ENCODE measurements at regions not wholly inside any gene's neighbourhood (a gene's known extent, or its start where the extent isn't known, plus 50 kb on each side); places are given as distances from the start of the nearest gene placed in this dataset.

DNA sequence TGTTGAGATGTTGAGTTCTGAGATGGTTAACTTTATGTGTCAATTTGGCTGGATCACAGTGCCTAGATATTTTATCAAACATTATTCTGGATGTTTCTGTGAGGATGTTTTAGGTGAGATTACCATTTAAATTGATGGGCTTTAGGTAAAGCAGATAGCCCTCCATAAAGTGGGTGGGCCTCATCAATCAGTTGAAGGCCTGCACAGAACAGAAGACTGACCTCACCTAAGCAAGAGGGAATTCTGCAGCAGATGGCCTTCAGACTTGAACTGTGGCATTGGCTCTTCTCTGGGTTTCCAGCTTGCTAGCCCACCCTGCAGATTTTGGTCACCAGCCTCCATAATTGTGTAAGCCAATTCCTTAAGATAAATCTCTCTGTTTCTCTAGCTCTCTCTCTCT is 260.4 kb upstream of the VEPH1 start:
- no peak for FAIRE-seq

DNA sequence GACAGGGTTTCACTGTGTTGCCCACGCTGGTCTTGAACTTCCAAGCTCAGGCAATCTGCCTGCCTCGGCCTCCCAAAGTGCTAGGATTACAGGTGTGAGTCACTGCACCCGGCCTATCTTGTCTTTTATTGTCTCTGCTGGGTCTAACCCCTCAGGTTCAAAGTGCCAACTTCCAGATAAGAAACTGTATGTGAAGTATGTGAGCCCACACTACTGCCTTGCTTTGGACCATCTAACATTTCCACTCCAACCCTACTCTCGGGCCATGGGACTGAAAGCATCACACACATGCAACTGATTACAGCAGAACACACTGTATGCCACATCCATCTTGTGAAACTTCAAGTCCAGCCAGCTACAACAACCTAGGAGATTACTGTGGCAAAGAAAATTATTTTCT is 256.1 kb upstream of the VEPH1 start:
- CTCF ChIA-PET: interaction anchor here (0.6 kb wide), 1 partner anchor 148 kb away, joined by 3 read pairs; no protein-coding TSS in a partner anchor
- 5% methylated on average over 4 of the region's 4 CpGs for WGBS (ENCODE audit: missing lambda C conversion rate)

More for the DNA sequence above, 260.4 kb upstream of the VEPH1 start:
- ChIA-PET CTCF (interaction anchor here (0.8 to 1.1 kb wide), 2 partner anchors 8 to 41 kb away, joined by 4 to 6 read pairs; no protein-coding TSS in a partner anchor), POLR2A (no interaction called here)
- Histone ChIP-seq H3K4me3 (no peak overlapping the region), H3K4me1 (no peaks in the 10 kb centered on the region), H3K9me3 (no peaks in the 10 kb centered on the region), H3K27ac (no peak overlapping the region), H3K4me2 (no peak overlapping the region)
- no peak for TF ChIP-seq CBX2 (IDR thresholded peaks at IDR 0.05; ENCODE audit: borderline replicate concordance, low read depth)
- TF ChIP-seq, protein P1, sequence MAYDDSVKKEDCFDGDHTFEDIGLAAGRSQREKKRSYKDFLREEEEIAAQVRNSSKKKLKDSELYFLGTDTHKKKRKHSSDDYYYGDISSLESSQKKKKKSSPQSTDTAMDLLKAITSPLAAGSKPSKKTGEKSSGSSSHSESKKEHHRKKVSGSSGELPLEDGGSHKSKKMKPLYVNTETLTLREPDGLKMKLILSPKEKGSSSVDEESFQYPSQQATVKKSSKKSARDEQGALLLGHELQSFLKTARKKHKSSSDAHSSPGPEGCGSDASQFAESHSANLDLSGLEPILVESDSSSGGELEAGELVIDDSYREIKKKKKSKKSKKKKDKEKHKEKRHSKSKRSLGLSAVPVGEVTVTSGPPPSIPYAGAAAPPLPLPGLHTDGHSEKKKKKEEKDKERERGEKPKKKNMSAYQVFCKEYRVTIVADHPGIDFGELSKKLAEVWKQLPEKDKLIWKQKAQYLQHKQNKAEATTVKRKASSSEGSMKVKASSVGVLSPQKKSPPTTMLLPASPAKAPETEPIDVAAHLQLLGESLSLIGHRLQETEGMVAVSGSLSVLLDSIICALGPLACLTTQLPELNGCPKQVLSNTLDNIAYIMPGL (CRISPR knock-in tag; IDR thresholded peaks at IDR 0.05; ENCODE audit: borderline replicate concordance): no peak
- no peak for TF ChIP-seq GATA3 (IDR thresholded peaks at IDR 0.05; ENCODE audit: borderline replicate concordance)
- TF ChIP-seq, protein P2, sequence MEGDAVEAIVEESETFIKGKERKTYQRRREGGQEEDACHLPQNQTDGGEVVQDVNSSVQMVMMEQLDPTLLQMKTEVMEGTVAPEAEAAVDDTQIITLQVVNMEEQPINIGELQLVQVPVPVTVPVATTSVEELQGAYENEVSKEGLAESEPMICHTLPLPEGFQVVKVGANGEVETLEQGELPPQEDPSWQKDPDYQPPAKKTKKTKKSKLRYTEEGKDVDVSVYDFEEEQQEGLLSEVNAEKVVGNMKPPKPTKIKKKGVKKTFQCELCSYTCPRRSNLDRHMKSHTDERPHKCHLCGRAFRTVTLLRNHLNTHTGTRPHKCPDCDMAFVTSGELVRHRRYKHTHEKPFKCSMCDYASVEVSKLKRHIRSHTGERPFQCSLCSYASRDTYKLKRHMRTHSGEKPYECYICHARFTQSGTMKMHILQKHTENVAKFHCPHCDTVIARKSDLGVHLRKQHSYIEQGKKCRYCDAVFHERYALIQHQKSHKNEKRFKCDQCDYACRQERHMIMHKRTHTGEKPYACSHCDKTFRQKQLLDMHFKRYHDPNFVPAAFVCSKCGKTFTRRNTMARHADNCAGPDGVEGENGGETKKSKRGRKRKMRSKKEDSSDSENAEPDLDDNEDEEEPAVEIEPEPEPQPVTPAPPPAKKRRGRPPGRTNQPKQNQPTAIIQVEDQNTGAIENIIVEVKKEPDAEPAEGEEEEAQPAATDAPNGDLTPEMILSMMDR (IDR thresholded peaks at IDR 0.05): no peak
- DNase-seq (ENCODE audit: low read depth in 1 of 2, low spot score in 1 of 2): no peak
- ATAC-seq: no peak

DNA sequence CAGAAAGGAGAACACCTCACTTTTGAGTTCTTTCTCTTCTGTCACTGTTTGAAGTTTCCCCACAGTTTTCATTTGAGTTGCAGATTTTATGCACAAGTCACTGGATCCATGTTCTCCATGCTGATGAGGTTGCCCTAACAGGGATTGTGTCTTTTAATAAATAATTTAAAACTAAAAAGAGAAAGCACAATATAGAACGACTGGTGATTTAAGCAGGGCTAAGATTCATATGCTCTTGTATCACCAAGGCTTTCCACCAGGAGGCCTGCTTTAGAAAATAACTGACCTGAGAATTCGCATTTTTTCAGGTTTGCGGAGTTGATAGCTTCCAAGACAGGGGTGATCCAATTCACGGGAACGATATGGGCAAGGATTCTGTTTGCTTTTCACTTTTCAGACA is 252.0 kb upstream of the VEPH1 start:
- CTCF ChIA-PET: interaction anchor here (0.7 to 1.3 kb wide), 3 partner anchors 9 to 28 kb away, joined by 3 to 4 read pairs (median 4); no protein-coding TSS in a partner anchor

More for the DNA sequence above, 256.1 kb upstream of the VEPH1 start:
- H3K9me3 ChIP-seq: no peaks in the 10 kb centered on the region
- H3K4me3 ChIP-seq: no peak overlapping the region
- H3K27ac ChIP-seq: no peak overlapping the region
- POLR2A ChIA-PET: no interaction called here
- no peak for FAIRE-seq
- no peak overlapping the region for H3K4me2 ChIP-seq
- no peak for ATAC-seq
- no peak for DNase-seq (ENCODE audit: low read depth in 1 of 2, low spot score in 1 of 2)
- H3K4me1 ChIP-seq: no peaks in the 10 kb centered on the region
- TF ChIP-seq TFCP2L1 (CRISPR knock-in tag; IDR thresholded peaks at IDR 0.05) (no peak), KDM5A (IDR thresholded peaks at IDR 0.05) (no peak), RARB (CRISPR knock-in tag; IDR thresholded peaks at IDR 0.05) (no peak), RNF2 (IDR thresholded peaks at IDR 0.05; ENCODE audit: borderline replicate concordance, low read depth) (no peak), ZFP36 (IDR thresholded peaks at IDR 0.05; ENCODE audit: borderline replicate concordance, partially characterized antibody) (no peak), NFE2L2 (conservative IDR thresholded peaks at IDR 0.05; ENCODE audit: low read length) (no peak), HDAC2 (IDR thresholded peaks at IDR 0.05) (no peak), PHF8 (IDR thresholded peaks at IDR 0.05; ENCODE audit: borderline replicate concordance, low read depth) (no peak), RCOR1 (IDR thresholded peaks at IDR 0.05; ENCODE audit: low read depth, low read length) (no peak), GATA3 (IDR thresholded peaks at IDR 0.05; ENCODE audit: borderline replicate concordance) (no peak), CHD4 (IDR thresholded peaks at IDR 0.05; ENCODE audit: borderline replicate concordance) (no peak), FOSB (CRISPR knock-in tag; IDR thresholded peaks at IDR 0.05) (no peak), FOXS1 (CRISPR knock-in tag; IDR thresholded peaks at IDR 0.05) (no peak), CBX8 (IDR thresholded peaks at IDR 0.05) (no peak), MAFK (IDR thresholded peaks at IDR 0.05; ENCODE audit: partially characterized antibody) (no peak), NR3C1 (IDR thresholded peaks at IDR 0.05) (no peak)
- TF ChIP-seq, protein P1 (CRISPR knock-in tag; IDR thresholded peaks at IDR 0.05; ENCODE audit: borderline replicate concordance): no peak

More for the DNA sequence above, 252.0 kb upstream of the VEPH1 start:
- FAIRE-seq (no peak), DNase-seq (ENCODE audit: low read depth in 1 of 2, low spot score in 1 of 2) (no peak), ATAC-seq (peak in 1 of 2 experiments; percentile 30; a peak in 1 of 6 replicates)
- 24% methylated on average over 5 of the region's 5 CpGs for WGBS (ENCODE audit: missing lambda C conversion rate)
- Histone ChIP-seq H3K4me3 (no peak overlapping the region), H3K9me3 (no peaks in the 10 kb centered on the region), H3K4me2 (no peak overlapping the region), H3K4me1 (no peaks in the 10 kb centered on the region), H3K27ac (no peak overlapping the region)
- 0 out of 3 replicates have a peak, but pooled peaks have one; percentile 12 for TF ChIP-seq SMC3 (IDR thresholded peaks at IDR 0.05)
- no peak for TF ChIP-seq KDM1A (IDR thresholded peaks at IDR 0.05; ENCODE audit: low read depth)
- TF ChIP-seq CBX8 (IDR thresholded peaks at IDR 0.05): no peak
- POLR2A ChIA-PET: no interaction called here
